ENCODE measurements at regions not wholly inside any gene's neighbourhood (a gene's known extent, or its start where the extent isn't known, plus 50 kb on each side); places are given as distances from the start of the nearest gene placed in this dataset.

DNA sequence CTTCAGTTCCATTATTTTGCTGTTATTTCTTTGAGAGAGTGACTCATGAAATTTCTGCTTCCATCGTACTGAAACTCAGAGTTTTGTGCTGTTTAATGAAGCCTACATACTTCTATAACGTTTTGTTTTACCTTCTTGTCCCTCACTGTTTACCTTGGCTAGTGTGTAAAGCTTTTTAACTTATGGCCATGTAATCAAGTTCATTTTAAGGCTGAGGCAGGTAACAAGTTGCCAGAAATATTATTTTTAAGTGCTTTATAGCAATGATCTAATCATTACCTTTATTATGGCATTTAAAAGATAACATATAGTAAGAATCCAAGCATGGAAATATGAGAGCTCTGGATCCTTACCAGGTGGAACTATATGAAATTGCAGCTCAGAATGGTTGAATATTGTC, 102.3 kb upstream of the FAT1 start:
- H3K36me3 Mint-ChIP-seq = no peaks in the 10 kb centered on the region
- TF ChIP-seq, protein P1, sequence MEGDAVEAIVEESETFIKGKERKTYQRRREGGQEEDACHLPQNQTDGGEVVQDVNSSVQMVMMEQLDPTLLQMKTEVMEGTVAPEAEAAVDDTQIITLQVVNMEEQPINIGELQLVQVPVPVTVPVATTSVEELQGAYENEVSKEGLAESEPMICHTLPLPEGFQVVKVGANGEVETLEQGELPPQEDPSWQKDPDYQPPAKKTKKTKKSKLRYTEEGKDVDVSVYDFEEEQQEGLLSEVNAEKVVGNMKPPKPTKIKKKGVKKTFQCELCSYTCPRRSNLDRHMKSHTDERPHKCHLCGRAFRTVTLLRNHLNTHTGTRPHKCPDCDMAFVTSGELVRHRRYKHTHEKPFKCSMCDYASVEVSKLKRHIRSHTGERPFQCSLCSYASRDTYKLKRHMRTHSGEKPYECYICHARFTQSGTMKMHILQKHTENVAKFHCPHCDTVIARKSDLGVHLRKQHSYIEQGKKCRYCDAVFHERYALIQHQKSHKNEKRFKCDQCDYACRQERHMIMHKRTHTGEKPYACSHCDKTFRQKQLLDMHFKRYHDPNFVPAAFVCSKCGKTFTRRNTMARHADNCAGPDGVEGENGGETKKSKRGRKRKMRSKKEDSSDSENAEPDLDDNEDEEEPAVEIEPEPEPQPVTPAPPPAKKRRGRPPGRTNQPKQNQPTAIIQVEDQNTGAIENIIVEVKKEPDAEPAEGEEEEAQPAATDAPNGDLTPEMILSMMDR (IDR thresholded peaks at IDR 0.05) = no peak
- peaks cover 0 to 2% (median 0%) of the 10 kb centered on the region in 3 donors for H3K27me3 Mint-ChIP-seq (ENCODE audit: low read depth in 3 of 3)
- no peak overlapping the region for H3K27ac ChIP-seq (ENCODE audit: low read depth in 1 of 2, low read length in 2 of 2)
- WGBS (ENCODE audit: insufficient coverage) = no CpG with 5 or more reads among the region's 2 CpGs
- no peak overlapping the region for H3K4me3 Mint-ChIP-seq
- no peaks in the 10 kb centered on the region for H3K36me3 ChIP-seq (replicated peaks in 1 of 2; ENCODE audit: control insufficient read depth in 1 of 2, insufficient read depth in 2 of 2, low read length in 2 of 2)
- no peak overlapping the region for H3K4me3 ChIP-seq (replicated peaks in 1 of 3; ENCODE audit: low read depth in 2 of 3, low read length in 3 of 3)
- no peak for DNase-seq
- no peaks in the 10 kb centered on the region for H3K27me3 ChIP-seq (ENCODE audit: control insufficient read depth in 2 of 2, insufficient read depth in 2 of 2, low read length in 2 of 2)
- no peak overlapping the region for H3K4me2 ChIP-seq (replicated peaks; ENCODE audit: extremely low read depth, low read length, poor library complexity, severe bottlenecking)
- intact Hi-C loops (cut with micrococcal nuclease) = no loop called here
- H3K4me1 ChIP-seq (ENCODE audit: control insufficient read depth in 1 of 2, insufficient read depth in 2 of 2, low read length in 2 of 2) = no peaks in the 10 kb centered on the region
- no peaks in the 10 kb centered on the region for H3K4me1 Mint-ChIP-seq
- H3K9ac ChIP-seq (ENCODE audit: insufficient read depth, low read length, poor library complexity, severe bottlenecking) = no peak overlapping the region
- H3K27ac Mint-ChIP-seq = no peak overlapping the region
- peaks cover 4 to 6% of the 10 kb centered on the region in 2 donors for H3K9me3 ChIP-seq (replicated peaks in 1 of 2; ENCODE audit: control insufficient read depth in 1 of 2, insufficient read depth in 1 of 2, low read length in 2 of 2)
- H4K20me1 ChIP-seq (ENCODE audit: insufficient read depth, low read length) = no peaks in the 10 kb centered on the region
- no peak overlapping the region for H2AFZ ChIP-seq (ENCODE audit: insufficient read depth, low read depth, low read length, poor library complexity, severe bottlenecking)
- H3K79me2 ChIP-seq (ENCODE audit: insufficient read depth, low read length) = no peaks in the 10 kb centered on the region
- peaks cover 0 to 11% (median 9%) of the 10 kb centered on the region in 7 donors for H3K9me3 Mint-ChIP-seq

DNA sequence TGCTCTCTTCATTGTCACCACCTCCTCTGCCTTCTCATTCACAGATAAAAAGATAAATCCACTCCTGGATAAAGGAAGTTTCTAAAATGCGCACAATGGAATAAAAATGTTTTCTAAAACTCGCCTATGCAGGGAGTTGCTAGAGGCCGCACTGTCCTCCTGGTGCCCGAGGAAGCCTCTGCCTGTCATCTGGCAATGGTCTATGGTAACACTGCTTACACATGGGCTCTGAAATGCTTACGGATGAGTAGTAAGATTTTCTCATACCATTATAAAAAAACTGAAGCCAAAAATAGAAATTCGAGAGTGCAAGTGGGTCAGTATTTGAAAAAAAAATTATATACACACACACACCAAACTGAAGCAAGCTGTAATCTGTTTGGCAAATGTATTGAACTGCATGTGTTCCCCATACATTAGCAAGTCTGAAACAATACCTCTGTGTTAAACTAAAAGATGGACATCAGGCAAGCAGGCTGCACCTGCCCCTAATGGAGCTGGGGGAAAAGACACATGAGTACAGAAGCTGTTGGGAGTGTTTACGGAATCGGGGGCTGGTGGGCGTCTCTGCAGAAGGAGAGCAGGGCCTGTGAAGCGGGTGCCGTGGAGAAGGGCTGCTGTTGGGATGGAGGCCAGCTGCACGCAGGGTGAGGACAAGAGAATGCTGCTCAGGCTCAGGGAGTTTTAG, 103.3 kb upstream of the FAT1 start:
- Mint-ChIP-seq H3K4me3 (no peak overlapping the region), H3K4me1 (no peaks in the 10 kb centered on the region), H3K36me3 (no peaks in the 10 kb centered on the region), H3K27me3 (ENCODE audit: low read depth in 3 of 3) (peaks cover 0 to 2% (median 0%) of the 10 kb centered on the region in 3 donors), H3K27ac (no peak overlapping the region), H3K9me3 (peaks cover 0 to 14% (median 8%) of the 10 kb centered on the region in 7 donors)
- H3K36me3 ChIP-seq (replicated peaks in 1 of 2; ENCODE audit: control insufficient read depth in 1 of 2, insufficient read depth in 2 of 2, low read length in 2 of 2) = no peaks in the 10 kb centered on the region
- no peak for DNase-seq
- H2AFZ ChIP-seq (ENCODE audit: insufficient read depth, low read depth, low read length, poor library complexity, severe bottlenecking) = no peak overlapping the region
- no peak overlapping the region for H3K4me3 ChIP-seq (replicated peaks in 1 of 3; ENCODE audit: low read depth in 2 of 3, low read length in 3 of 3)
- peaks cover 7 to 9% of the 10 kb centered on the region in 2 donors for H3K9me3 ChIP-seq (replicated peaks in 1 of 2; ENCODE audit: control insufficient read depth in 1 of 2, insufficient read depth in 1 of 2, low read length in 2 of 2)
- H3K4me2 ChIP-seq (replicated peaks; ENCODE audit: extremely low read depth, low read length, poor library complexity, severe bottlenecking) = no peak overlapping the region
- H4K20me1 ChIP-seq (ENCODE audit: insufficient read depth, low read length) = no peaks in the 10 kb centered on the region
- no peaks in the 10 kb centered on the region for H3K4me1 ChIP-seq (ENCODE audit: control insufficient read depth in 1 of 2, insufficient read depth in 2 of 2, low read length in 2 of 2)
- no peak overlapping the region for H3K9ac ChIP-seq (ENCODE audit: insufficient read depth, low read length, poor library complexity, severe bottlenecking)
- H3K79me2 ChIP-seq (ENCODE audit: insufficient read depth, low read length) = no peaks in the 10 kb centered on the region
- no peaks in the 10 kb centered on the region for H3K27me3 ChIP-seq (ENCODE audit: control insufficient read depth in 2 of 2, insufficient read depth in 2 of 2, low read length in 2 of 2)
- TF ChIP-seq, protein P1 (IDR thresholded peaks at IDR 0.05) = no peak
- intact Hi-C loops (cut with micrococcal nuclease) = no loop called here
- H3K27ac ChIP-seq (ENCODE audit: low read depth in 1 of 2, low read length in 2 of 2) = no peak overlapping the region
- WGBS (ENCODE audit: insufficient coverage) = 83% methylated on average over 10 of the region's 12 CpGs
